ENCODE measurements at regions not wholly inside any gene's neighbourhood (a gene's known extent, or its start where the extent isn't known, plus 50 kb on each side); places are given as distances from the start of the nearest gene placed in this dataset.

DNA sequence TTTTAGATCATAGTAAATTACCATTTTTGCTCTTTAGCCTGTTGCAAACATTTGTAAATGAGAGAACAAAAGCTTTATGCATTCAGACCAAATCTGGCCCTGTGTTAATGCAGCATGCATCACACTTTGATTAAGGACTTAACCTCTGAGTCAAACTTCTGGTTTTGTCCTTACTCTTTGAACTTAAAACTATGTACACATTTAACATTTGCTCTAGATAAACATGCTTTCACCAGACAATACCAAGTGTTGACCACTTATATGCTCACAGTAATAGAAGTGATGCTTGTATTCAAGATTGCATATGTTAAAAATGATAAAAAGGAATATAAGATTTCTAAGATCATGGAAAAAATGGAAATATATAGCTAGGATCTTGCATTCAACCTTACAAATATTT is 1095.3 kb downstream of the ADGRL2 start:
- TF ChIP-seq CTCF (IDR thresholded peaks at IDR 0.05), result no peak
- no peak for TF ChIP-seq POLR2A (IDR thresholded peaks at IDR 0.05)
- TF ChIP-seq EP300 (IDR thresholded peaks at IDR 0.05), result no peak
- no peak for TF ChIP-seq POLR2AphosphoS5 (IDR thresholded peaks at IDR 0.05)

Measured in upper lobe of left lung (tissue), 4 donors.